ENCODE measurements at regions not wholly inside any gene's neighbourhood (a gene's known extent, or its start where the extent isn't known, plus 50 kb on each side); places are given as distances from the start of the nearest gene placed in this dataset.

DNA sequence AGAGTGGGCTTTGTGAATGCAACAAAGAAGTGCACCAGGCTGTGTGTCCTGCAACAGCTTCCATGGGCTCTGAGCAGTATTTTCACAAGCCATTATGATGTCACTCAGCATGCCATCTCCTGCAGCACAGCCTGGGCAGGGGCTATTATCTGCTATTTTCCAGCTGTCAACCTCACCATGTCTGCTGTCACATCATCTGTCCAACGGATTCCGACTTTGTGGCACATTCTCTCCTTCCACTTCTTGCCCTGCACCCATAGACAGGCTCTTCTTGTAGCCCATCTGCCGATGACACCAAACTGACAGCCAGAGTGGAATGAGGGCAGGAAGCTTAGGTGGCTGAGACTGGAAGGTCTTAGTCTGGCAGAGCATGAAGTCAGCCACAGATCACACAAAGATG is 691.9 kb downstream of the NTRK3 start:
- intact Hi-C loops (cut with DNase I): no loop called here
- WGBS: 91% methylated on average over 3 of the region's 3 CpGs
- H3K27me3 ChIP-seq (replicated peaks; ENCODE audit: insufficient read depth): no peaks in the 10 kb centered on the region

DNA sequence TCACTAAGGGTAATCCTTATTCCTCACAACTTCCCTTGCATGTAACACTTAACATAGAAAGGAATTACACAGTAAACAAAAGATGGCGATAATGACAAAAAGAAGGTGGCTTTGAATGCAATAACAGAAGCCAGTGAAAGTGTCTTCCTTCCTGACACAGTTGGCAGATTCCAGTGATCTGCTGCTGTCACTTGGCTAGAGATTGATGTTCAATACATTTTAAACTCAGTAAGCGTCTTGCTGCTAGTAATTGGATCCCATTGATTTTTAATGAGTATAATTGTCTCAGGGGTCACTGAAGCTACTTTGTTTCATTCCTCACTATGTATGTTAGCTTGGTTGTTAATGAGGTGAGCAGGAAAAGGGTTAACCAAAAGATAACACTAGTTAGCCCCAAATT is 692.7 kb downstream of the NTRK3 start:
- H3K4me3 ChIP-seq: no peak overlapping the region
- H3K9me3 ChIP-seq: no peaks in the 10 kb centered on the region
- intact Hi-C loops (cut with DNase I): no loop called here
- no peaks in the 10 kb centered on the region for H3K4me1 ChIP-seq (replicated peaks)
- H3K36me3 ChIP-seq: no peaks in the 10 kb centered on the region
- H3K27me3 ChIP-seq (replicated peaks; ENCODE audit: insufficient read depth): no peaks in the 10 kb centered on the region
- H3K27ac ChIP-seq: no peak overlapping the region
- TF ChIP-seq POLR2A (IDR thresholded peaks at IDR 0.05) (no peak), POLR2AphosphoS5 (IDR thresholded peaks at IDR 0.05) (no peak)
- TF ChIP-seq, protein P1, sequence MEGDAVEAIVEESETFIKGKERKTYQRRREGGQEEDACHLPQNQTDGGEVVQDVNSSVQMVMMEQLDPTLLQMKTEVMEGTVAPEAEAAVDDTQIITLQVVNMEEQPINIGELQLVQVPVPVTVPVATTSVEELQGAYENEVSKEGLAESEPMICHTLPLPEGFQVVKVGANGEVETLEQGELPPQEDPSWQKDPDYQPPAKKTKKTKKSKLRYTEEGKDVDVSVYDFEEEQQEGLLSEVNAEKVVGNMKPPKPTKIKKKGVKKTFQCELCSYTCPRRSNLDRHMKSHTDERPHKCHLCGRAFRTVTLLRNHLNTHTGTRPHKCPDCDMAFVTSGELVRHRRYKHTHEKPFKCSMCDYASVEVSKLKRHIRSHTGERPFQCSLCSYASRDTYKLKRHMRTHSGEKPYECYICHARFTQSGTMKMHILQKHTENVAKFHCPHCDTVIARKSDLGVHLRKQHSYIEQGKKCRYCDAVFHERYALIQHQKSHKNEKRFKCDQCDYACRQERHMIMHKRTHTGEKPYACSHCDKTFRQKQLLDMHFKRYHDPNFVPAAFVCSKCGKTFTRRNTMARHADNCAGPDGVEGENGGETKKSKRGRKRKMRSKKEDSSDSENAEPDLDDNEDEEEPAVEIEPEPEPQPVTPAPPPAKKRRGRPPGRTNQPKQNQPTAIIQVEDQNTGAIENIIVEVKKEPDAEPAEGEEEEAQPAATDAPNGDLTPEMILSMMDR (IDR thresholded peaks at IDR 0.05): no peak
- 63% methylated on average over 2 of the region's 2 CpGs for WGBS
- DNase-seq (ENCODE audit: low spot score): no peak

More for the DNA sequence above, 691.9 kb downstream of the NTRK3 start:
- no peaks in the 10 kb centered on the region for H3K4me1 ChIP-seq (replicated peaks)
- H3K36me3 ChIP-seq: no peaks in the 10 kb centered on the region
- H3K9me3 ChIP-seq: no peaks in the 10 kb centered on the region
- TF ChIP-seq, protein P1 (IDR thresholded peaks at IDR 0.05): no peak
- no peak for TF ChIP-seq POLR2AphosphoS5 (IDR thresholded peaks at IDR 0.05)
- no peak for TF ChIP-seq POLR2A (IDR thresholded peaks at IDR 0.05)
- H3K27ac ChIP-seq: no peak overlapping the region
- no peak for DNase-seq (ENCODE audit: low spot score)
- no peak overlapping the region for H3K4me3 ChIP-seq

- no peaks in the 10 kb centered on the region for H3K36me3 ChIP-seq
- no peak overlapping the region for H3K4me3 ChIP-seq
- intact Hi-C loops (cut with DNase I): no loop called here
- H3K27ac ChIP-seq: no peak overlapping the region
- H3K9me3 ChIP-seq: no peaks in the 10 kb centered on the region
- TF ChIP-seq POLR2A (IDR thresholded peaks at IDR 0.05): no peak
- TF ChIP-seq POLR2AphosphoS5 (IDR thresholded peaks at IDR 0.05): no peak
- TF ChIP-seq, protein P1 (IDR thresholded peaks at IDR 0.05): no peak
- no peaks in the 10 kb centered on the region for H3K4me1 ChIP-seq (replicated peaks)
- H3K27me3 ChIP-seq (replicated peaks; ENCODE audit: insufficient read depth): no peaks in the 10 kb centered on the region
- 90% methylated on average over 4 of the region's 4 CpGs for WGBS
- no peak for DNase-seq (ENCODE audit: low spot score)
Observed at GRCh38 chr15:87562203-87562602, 694.3 kb downstream of the NTRK3 start.

DNA sequence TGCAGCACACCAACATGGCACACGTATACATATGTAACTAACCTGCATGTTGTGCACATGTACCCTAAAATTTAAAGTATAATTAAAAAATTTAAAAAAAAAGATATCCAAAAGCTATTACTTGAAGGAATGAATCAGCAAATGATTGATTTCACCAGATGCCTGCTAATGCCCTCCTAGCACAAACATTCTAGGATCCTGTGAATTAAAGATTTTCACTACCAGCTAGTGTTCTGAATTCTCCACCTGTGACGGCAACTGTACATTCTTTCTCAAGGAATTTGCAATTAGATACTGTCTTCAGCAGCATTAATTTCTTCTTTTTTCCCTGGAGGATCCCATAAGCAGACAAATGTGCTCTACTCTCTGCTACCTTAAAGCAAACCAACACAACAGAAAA is 694.9 kb downstream of the NTRK3 start:
- Histone ChIP-seq H3K36me3 (no peaks in the 10 kb centered on the region), H3K27ac (no peak overlapping the region), H3K4me3 (no peak overlapping the region), H3K4me1 (replicated peaks) (no peaks in the 10 kb centered on the region), H3K9me3 (no peaks in the 10 kb centered on the region), H3K27me3 (replicated peaks; ENCODE audit: insufficient read depth) (no peaks in the 10 kb centered on the region)
- intact Hi-C loops (cut with DNase I): no loop called here
- 93% methylated on average over 2 of the region's 2 CpGs for WGBS
- no peak for DNase-seq (ENCODE audit: low spot score)
- no peak for TF ChIP-seq POLR2AphosphoS5 (IDR thresholded peaks at IDR 0.05)
- TF ChIP-seq POLR2A (IDR thresholded peaks at IDR 0.05): no peak
- TF ChIP-seq, protein P1 (IDR thresholded peaks at IDR 0.05): no peak

- no peaks in the 10 kb centered on the region for H3K9me3 ChIP-seq
- intact Hi-C loops (cut with DNase I): no loop called here
- H3K36me3 ChIP-seq: no peaks in the 10 kb centered on the region
- WGBS: 50% methylated on average over 1 of the region's 1 CpG
- no peak overlapping the region for H3K27ac ChIP-seq
- no peaks in the 10 kb centered on the region for H3K27me3 ChIP-seq (replicated peaks; ENCODE audit: insufficient read depth)
- TF ChIP-seq, protein P1 (IDR thresholded peaks at IDR 0.05): no peak
- TF ChIP-seq POLR2AphosphoS5 (IDR thresholded peaks at IDR 0.05): no peak
- no peak for TF ChIP-seq POLR2A (IDR thresholded peaks at IDR 0.05)
- no peaks in the 10 kb centered on the region for H3K4me1 ChIP-seq (replicated peaks)
- no peak overlapping the region for H3K4me3 ChIP-seq
- DNase-seq (ENCODE audit: low spot score): no peak
Observed at GRCh38 chr15:87557881-87558280, 698.7 kb downstream of the NTRK3 start.

All from prostate gland (tissue), 2 donors.